GM21786 (cell line): ENCODE measurements at regions not wholly inside any gene's neighbourhood (a gene's known extent, or its start where the extent isn't known, plus 50 kb on each side); places are given as distances from the start of the nearest gene placed in this dataset.
"Not testable (repeated sequence)": the region's sequence is repeated elsewhere in the genome, so short reads cannot be mapped to it uniquely, and the experiment has no call there.

Source experiments
- ATAC-seq: cut with Tn5 transposase; IDR thresholded peaks from one replicate; pipeline ENCODE4 v1.9.1; 2021; ENCODE audit not compliant: unreplicated experiment

- ATAC-seq, result no peak
Measured at GRCh38 chr3:26058901-26059321, 269.0 kb downstream of the OXSM start.

GRCh38 chr3:26061947-26062346 is 272.1 kb downstream of the OXSM start:
- no peak for ATAC-seq

- no peak for ATAC-seq
Measured at GRCh38 chr3:26064297-26064696, 274.4 kb downstream of the OXSM start.

GRCh38 chr3:26068890-26069289 is 279.0 kb downstream of the OXSM start:
- no peak for ATAC-seq

GRCh38 chr3:26070854-26071253 is 281.0 kb downstream of the OXSM start:
- no peak for ATAC-seq

- ATAC-seq, result no peak
Measured at GRCh38 chr3:26074080-26074479, 284.2 kb downstream of the OXSM start.

GRCh38 chr3:26078539-26078938 is 288.6 kb downstream of the OXSM start:
- no peak for ATAC-seq

GRCh38 chr3:26081166-26081565 is 291.3 kb downstream of the OXSM start:
- ATAC-seq, result no peak

- ATAC-seq, result no peak
Measured at GRCh38 chr3:26081806-26082205, 291.9 kb downstream of the OXSM start.

GRCh38 chr3:26082911-26083310 is 293.0 kb downstream of the OXSM start:
- no peak for ATAC-seq

- no peak for ATAC-seq
Measured at GRCh38 chr3:26084629-26085028, 294.7 kb downstream of the OXSM start.

- no peak for ATAC-seq
Measured at GRCh38 chr3:26087751-26088150, 297.9 kb downstream of the OXSM start.

GRCh38 chr3:26089249-26089648 is 299.4 kb downstream of the OXSM start:
- ATAC-seq, result no peak

- ATAC-seq, result no peak
Measured at GRCh38 chr3:26090589-26090988, 300.7 kb downstream of the OXSM start.

GRCh38 chr3:26091096-26091495 is 301.2 kb downstream of the OXSM start:
- no peak for ATAC-seq

GRCh38 chr3:26091626-26092025 is 301.7 kb downstream of the OXSM start:
- no peak for ATAC-seq

GRCh38 chr3:26097111-26097510 is 307.2 kb downstream of the OXSM start:
- ATAC-seq, result not testable (repeated sequence)

GRCh38 chr3:26099692-26100091 is 309.8 kb downstream of the OXSM start:
- ATAC-seq, result no peak

GRCh38 chr3:26100176-26100575 is 310.3 kb downstream of the OXSM start:
- ATAC-seq, result no peak

GRCh38 chr3:26102376-26102775 is 312.5 kb downstream of the OXSM start:
- no peak for ATAC-seq

- ATAC-seq, result peak; percentile 52
Measured at GRCh38 chr3:26104851-26105251, 315.0 kb downstream of the OXSM start.

- ATAC-seq, result peak; percentile 13
Measured at GRCh38 chr3:26105261-26105660, 315.4 kb downstream of the OXSM start.

GRCh38 chr3:26106228-26106627 is 316.3 kb downstream of the OXSM start:
- ATAC-seq, result no peak
